T-cell (primary cell): ENCODE measurements at regions not wholly inside any gene's neighbourhood (a gene's known extent, or its start where the extent isn't known, plus 50 kb on each side); places are given as distances from the start of the nearest gene placed in this dataset.

Experiments used
- ATAC-seq, 4 experiments: fragments of 200-7000 bp in 3 of 4; fragments of 150-1000 bp in 1 of 4; cut with Tn5 transposase; replicated peaks in 1 of 4; 1 replicate in 3 of 4; 2 replicates in 1 of 4; pipeline ENCODE4 v1.10.0; 2021; ENCODE audit warnings: moderate library complexity in 3 of 4, mild to moderate bottlenecking in 2 of 4, moderate number of reproducible peaks in 1 of 4
- CTCF ChIA-PET, 2 donors: fragments of 300-600 bp; sonication (Branson Sonifier 250); formaldehyde crosslinking; loops; one replicate each; lab custom pipeline; 2022; ENCODE audit warnings: antibody characterized with exemption in 2 of 2; lab: Charles Lee
- POLR2A ChIA-PET, 2 donors: fragments of 300-600 bp; sonication (Branson Sonifier 250); formaldehyde crosslinking; loops; one replicate each; lab custom pipeline; 2022; ENCODE audit warnings: antibody characterized with exemption in 2 of 2; lab: Charles Lee
- DNase-seq, 35 experiments: peaks; one replicate each; pipeline versions ENCODE4 v3.0.0 to v3.0.0-alpha.2; 2013 to 2023
- H3K27ac ChIP-seq: one replicate; pipeline ENCODE4 v1.5.1; 2013; ENCODE audit warnings: low read length
- H3K27me3 ChIP-seq, 2 experiments: replicated peaks in 1 of 2; 1 replicate in 1 of 2; 2 replicates in 1 of 2; pipeline versions ENCODE4 v1.6.1 to v1.7.0; 2013; ENCODE audit warnings: low read length in 1 of 2, mixed read lengths in 1 of 2; ENCODE audit not compliant: control insufficient read depth in 2 of 2, insufficient read depth in 2 of 2; ENCODE audit errors: extremely low read depth in 1 of 2
- H3K36me3 ChIP-seq, 2 donors: 1 replicate in 1 of 2; 2 replicates in 1 of 2; pipeline versions ENCODE4 v1.6.1 to v1.7.0; 2013; ENCODE audit warnings: low read length in 1 of 2; ENCODE audit not compliant: control insufficient read depth in 2 of 2, insufficient read depth in 1 of 2; ENCODE audit errors: extremely low read depth in 1 of 2
- H3K4me1 ChIP-seq, 2 experiments: 1 replicate in 1 of 2; 2 replicates in 1 of 2; pipeline versions ENCODE4 v1.6.1 to v1.7.0; 2013; ENCODE audit warnings: low read length in 2 of 2, mixed read lengths in 1 of 2; ENCODE audit not compliant: insufficient read depth in 2 of 2, control insufficient read depth in 1 of 2; ENCODE audit errors: extremely low read depth in 1 of 2
- H3K4me3 ChIP-seq, 2 donors: 1 replicate in 1 of 2; 2 replicates in 1 of 2; pipeline versions ENCODE4 v1.5.1 to v1.7.0; 2013; ENCODE audit warnings: mild to moderate bottlenecking in 2 of 2, low read length in 1 of 2, moderate library complexity in 1 of 2; ENCODE audit not compliant: control insufficient read depth in 1 of 2; ENCODE audit errors: extremely low read depth in 1 of 2
- H3K9me3 ChIP-seq: 2 replicates; pipeline ENCODE4 v1.7.0; 2013
- H3K27ac Mint-ChIP-seq, 2 donors: one replicate each; pipeline ENCODE4 v1.8.0; 2020 to 2021; ENCODE audit warnings: mild to moderate bottlenecking in 2 of 2, mixed read lengths in 2 of 2
- H3K27me3 Mint-ChIP-seq, 2 donors: one replicate each; pipeline ENCODE4 v1.8.0; 2021 to 2022; ENCODE audit warnings: mixed read lengths in 2 of 2
- H3K36me3 Mint-ChIP-seq: one replicate; pipeline ENCODE4 v1.8.0; 2021; ENCODE audit warnings: mixed read lengths
- H3K4me1 Mint-ChIP-seq, 3 donors: one replicate each; pipeline ENCODE4 v1.8.0; 2020 to 2022; ENCODE audit warnings: mixed read lengths in 3 of 3, mild to moderate bottlenecking in 1 of 3
- H3K4me3 Mint-ChIP-seq, 3 donors: one replicate each; pipeline ENCODE4 v1.8.0; 2020 to 2022; ENCODE audit warnings: mild to moderate bottlenecking in 3 of 3, mixed read lengths in 3 of 3, moderate library complexity in 3 of 3
- H3K9me3 Mint-ChIP-seq, 3 donors: one replicate each; pipeline ENCODE4 v1.8.0; 2020 to 2022; ENCODE audit warnings: mixed read lengths in 3 of 3
- WGBS: methylation state at CpG from one replicate; pipeline ENCODE4 v1.1.5; 2013; ENCODE audit warnings: missing lambda C conversion rate; ENCODE audit not compliant: insufficient coverage; 5-methylcytosine and 5-hydroxymethylcytosine counted together

DNA sequence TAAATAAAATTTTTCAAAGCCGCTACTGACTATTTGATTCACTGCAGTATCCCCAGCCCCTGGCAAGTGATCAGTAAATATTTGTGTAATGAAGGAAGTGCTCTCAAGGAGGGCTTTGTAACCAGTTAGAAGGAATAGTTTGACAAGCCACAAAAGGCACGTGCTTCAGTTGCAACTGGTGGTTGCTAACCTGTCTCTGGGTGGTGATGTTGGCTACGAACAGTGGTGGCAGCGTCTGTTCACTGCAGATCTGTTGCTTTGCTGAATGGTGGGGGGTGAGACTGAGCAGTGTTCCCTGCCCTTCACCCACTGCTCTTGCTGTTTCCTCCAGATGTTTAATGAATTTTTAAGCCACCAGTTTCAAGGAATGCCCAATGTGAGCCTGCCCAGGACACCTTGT is 73.9 kb upstream of the SIX2 start:
- Mint-ChIP-seq H3K9me3 (peaks cover 0 to 3% (median 0%) of the 10 kb centered on the region in 3 donors), H3K4me1 (no peaks in the 10 kb centered on the region), H3K27ac (no peak overlapping the region), H3K36me3 (no peaks in the 10 kb centered on the region), H3K27me3 (peaks cover 1 to 7% of the 10 kb centered on the region in 2 donors), H3K4me3 (no peak overlapping the region)
- Histone ChIP-seq H3K4me3 (no peak overlapping the region), H3K9me3 (no peaks in the 10 kb centered on the region), H3K27ac (no peak overlapping the region), H3K27me3 (no peaks in the 10 kb centered on the region), H3K36me3 (no peaks in the 10 kb centered on the region), H3K4me1 (no peaks in the 10 kb centered on the region)
- POLR2A ChIA-PET, result no interaction called here
- no peak for DNase-seq
- CTCF ChIA-PET, result interaction anchor here in 1 of 2 donors (0.7 kb wide), 1 partner anchor 596 kb away, joined by 3 read pairs; no protein-coding TSS in a partner anchor
- ATAC-seq, result no peak
- 86% methylated on average over 1 of the region's 4 CpGs for WGBS

DNA sequence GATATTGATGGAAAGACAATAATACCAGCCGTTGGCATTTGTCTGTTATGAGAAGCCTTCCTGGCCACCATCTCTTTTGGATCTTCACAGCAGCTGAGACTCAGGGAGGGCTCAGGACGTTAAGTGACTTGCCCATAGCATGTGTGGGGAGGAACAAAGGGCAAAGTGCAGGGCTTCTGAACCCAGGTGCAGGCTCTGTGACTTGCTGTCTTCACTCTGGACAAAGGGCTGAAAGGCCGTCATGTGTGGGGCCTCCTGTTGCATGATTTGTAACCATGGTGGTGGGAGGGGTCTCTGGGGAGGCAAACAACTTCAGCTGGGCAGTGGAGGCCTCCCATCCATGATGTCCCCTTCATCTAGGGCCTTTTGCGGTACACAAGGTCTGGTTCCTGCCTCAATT is 65.5 kb upstream of the SIX2 start:
- ChIA-PET CTCF (no interaction called here), POLR2A (no interaction called here)
- H3K27me3 Mint-ChIP-seq, result peaks cover 16 to 24% of the 10 kb centered on the region in 2 donors
- no peak overlapping the region for H3K4me3 Mint-ChIP-seq
- 59% methylated on average over 2 of the region's 4 CpGs for WGBS
- Histone ChIP-seq H3K4me3 (no peak overlapping the region), H3K36me3 (no peaks in the 10 kb centered on the region), H3K9me3 (no peaks in the 10 kb centered on the region), H3K4me1 (no peaks in the 10 kb centered on the region), H3K27ac (no peak overlapping the region), H3K27me3 (peaks cover 0 to 27% of the 10 kb centered on the region in 2 experiments)
- H3K4me1 Mint-ChIP-seq, result no peaks in the 10 kb centered on the region
- no peaks in the 10 kb centered on the region for H3K36me3 Mint-ChIP-seq
- ATAC-seq (no peak), DNase-seq (no peak)
- H3K27ac Mint-ChIP-seq, result no peak overlapping the region
- no peaks in the 10 kb centered on the region for H3K9me3 Mint-ChIP-seq

GRCh38 chr2:45072862-45073237 is 63.6 kb upstream of the SIX2 start:
- no peak overlapping the region for H3K27ac Mint-ChIP-seq
- H3K27me3 Mint-ChIP-seq, result peaks cover 26 to 31% of the 10 kb centered on the region in 2 donors
- POLR2A ChIA-PET, result no interaction called here
- H3K27ac ChIP-seq, result no peak overlapping the region
- no peak overlapping the region for H3K4me3 Mint-ChIP-seq
- H3K36me3 Mint-ChIP-seq, result no peaks in the 10 kb centered on the region
- H3K9me3 Mint-ChIP-seq, result no peaks in the 10 kb centered on the region
- no peak for ATAC-seq
- H3K4me3 ChIP-seq, result no peak overlapping the region
- H3K27me3 ChIP-seq, result peaks cover 0 to 36% of the 10 kb centered on the region in 2 experiments
- CTCF ChIA-PET, result no interaction called here
- no peaks in the 10 kb centered on the region for H3K4me1 ChIP-seq
- no peaks in the 10 kb centered on the region for H3K36me3 ChIP-seq
- no peaks in the 10 kb centered on the region for H3K9me3 ChIP-seq
- 90% methylated on average over 7 of the region's 8 CpGs for WGBS
- no peaks in the 10 kb centered on the region for H3K4me1 Mint-ChIP-seq
- DNase-seq, result no peak

DNA sequence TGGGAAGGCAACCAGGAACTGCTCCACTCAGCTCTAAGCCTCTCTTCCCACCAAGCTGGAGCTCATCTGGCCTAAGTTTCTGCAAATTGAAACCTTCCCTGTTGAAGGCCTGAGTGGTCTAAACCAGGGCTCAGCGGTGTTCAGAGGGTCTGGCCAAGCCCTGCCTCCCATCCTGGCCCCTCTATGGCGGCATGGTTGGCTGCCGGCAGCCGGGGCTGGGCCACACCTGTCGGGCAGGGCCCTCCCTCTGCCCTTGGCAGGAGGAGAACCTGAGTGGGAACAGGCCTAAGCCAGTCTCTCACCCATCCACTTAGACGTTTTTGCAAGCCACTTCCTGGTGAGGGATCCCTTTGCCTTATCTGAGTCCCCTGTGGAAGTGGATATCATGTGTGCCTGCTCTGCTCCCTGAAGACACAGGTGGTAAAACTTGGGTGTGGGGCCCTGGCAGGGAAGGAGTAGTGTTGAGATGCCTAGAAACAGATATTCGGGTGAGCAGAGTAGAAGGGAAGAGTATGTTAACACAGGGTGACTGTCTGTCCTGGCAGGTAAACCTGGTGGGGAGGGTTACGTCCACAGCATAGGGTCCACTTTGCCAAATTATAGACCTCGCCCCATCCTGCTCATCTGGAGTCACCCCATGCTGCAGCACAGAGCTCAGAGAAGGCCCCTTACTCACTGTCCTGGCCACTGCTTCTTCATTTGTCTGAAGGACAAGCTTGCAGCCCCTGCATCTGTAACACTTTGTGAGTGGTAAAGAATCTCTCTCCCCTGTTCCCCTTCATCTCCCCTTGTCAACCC is 63.0 kb upstream of the SIX2 start:
- CTCF ChIA-PET, result no interaction called here
- Histone ChIP-seq H3K27ac (no peak overlapping the region), H3K27me3 (peaks cover 0 to 36% of the 10 kb centered on the region in 2 experiments), H3K4me1 (no peaks in the 10 kb centered on the region), H3K36me3 (no peaks in the 10 kb centered on the region), H3K9me3 (no peaks in the 10 kb centered on the region), H3K4me3 (no peak overlapping the region)
- no peaks in the 10 kb centered on the region for H3K9me3 Mint-ChIP-seq
- POLR2A ChIA-PET, result no interaction called here
- no peaks in the 10 kb centered on the region for H3K4me1 Mint-ChIP-seq
- peaks cover 26 to 35% of the 10 kb centered on the region in 2 donors for H3K27me3 Mint-ChIP-seq
- no peak overlapping the region for H3K27ac Mint-ChIP-seq
- 72% methylated on average over 3 of the region's 9 CpGs for WGBS
- H3K4me3 Mint-ChIP-seq, result no peak overlapping the region
- DNase-seq, result no peak
- ATAC-seq, result no peak
- H3K36me3 Mint-ChIP-seq, result no peaks in the 10 kb centered on the region

GRCh38 chr2:45070113-45070652 is 60.9 kb upstream of the SIX2 start:
- no peak overlapping the region for H3K4me3 Mint-ChIP-seq
- H3K27me3 ChIP-seq, result peaks cover 0 to 33% of the 10 kb centered on the region in 2 experiments
- ChIA-PET POLR2A (no interaction called here), CTCF (no interaction called here)
- H3K4me3 ChIP-seq, result no peak overlapping the region
- WGBS, result 66% methylated on average over 5 of the region's 9 CpGs
- H3K4me1 ChIP-seq, result no peaks in the 10 kb centered on the region
- no peaks in the 10 kb centered on the region for H3K36me3 Mint-ChIP-seq
- DNase-seq (no peak), ATAC-seq (no peak)
- H3K9me3 Mint-ChIP-seq, result no peaks in the 10 kb centered on the region
- peaks cover 26 to 39% of the 10 kb centered on the region in 2 donors for H3K27me3 Mint-ChIP-seq
- H3K36me3 ChIP-seq, result no peaks in the 10 kb centered on the region
- no peaks in the 10 kb centered on the region for H3K9me3 ChIP-seq
- no peaks in the 10 kb centered on the region for H3K4me1 Mint-ChIP-seq
- H3K27ac ChIP-seq, result no peak overlapping the region
- no peak overlapping the region for H3K27ac Mint-ChIP-seq

DNA sequence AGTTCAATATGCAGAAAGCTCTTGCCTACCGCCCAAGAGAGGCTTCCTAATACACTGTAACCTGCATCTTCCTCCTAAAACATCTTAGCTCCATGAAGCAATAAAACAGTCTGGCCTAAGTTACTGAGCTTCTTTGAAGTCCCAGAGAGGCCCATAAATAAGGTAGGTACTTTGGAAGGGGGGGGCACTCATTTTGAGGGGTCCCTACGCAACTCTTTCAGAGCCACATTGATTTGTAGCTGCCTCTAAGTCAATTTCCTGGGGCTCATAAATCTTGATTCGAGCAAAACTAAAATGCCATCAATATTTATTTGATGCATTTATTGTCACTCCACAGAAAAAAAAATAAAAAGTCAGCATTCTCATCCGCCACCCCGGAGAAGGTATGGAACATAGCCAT is 60.4 kb upstream of the SIX2 start:
- Histone ChIP-seq H3K27me3 (peaks cover 0 to 28% of the 10 kb centered on the region in 2 experiments), H3K4me3 (no peak overlapping the region), H3K27ac (no peak overlapping the region), H3K9me3 (no peaks in the 10 kb centered on the region), H3K36me3 (no peaks in the 10 kb centered on the region), H3K4me1 (no peaks in the 10 kb centered on the region)
- Mint-ChIP-seq H3K27me3 (peaks cover 25 to 36% of the 10 kb centered on the region in 2 donors), H3K9me3 (no peaks in the 10 kb centered on the region), H3K4me1 (no peaks in the 10 kb centered on the region), H3K27ac (no peak overlapping the region), H3K4me3 (no peak overlapping the region), H3K36me3 (no peaks in the 10 kb centered on the region)
- ATAC-seq (no peak), DNase-seq (no peak)
- WGBS, result 92% methylated on average over 4 of the region's 5 CpGs
- ChIA-PET POLR2A (no interaction called here), CTCF (no interaction called here)
